Heart right ventricle (tissue), 16 donors: ENCODE measurements at regions not wholly inside any gene's neighbourhood (a gene's known extent, or its start where the extent isn't known, plus 50 kb on each side); places are given as distances from the start of the nearest gene placed in this dataset.

Experiments
- ATAC-seq, 8 donors: fragments of 200-7000 bp; cut with Tn5 transposase; one replicate each; pipeline ENCODE4 v1.9.1; 2020; ENCODE audit warnings: mild to moderate bottlenecking in 8 of 8, moderate library complexity in 8 of 8, moderate number of reproducible peaks in 1 of 8
- DNase-seq, 2 donors: peaks; one replicate each; pipeline ENCODE4 v3.0.0-alpha.2; 2020
- H3K27ac ChIP-seq, 10 donors: fragments of 200-600 bp; sonication (generic) in 2 of 10; one replicate each; pipeline versions ENCODE4 v1.5.0 to v1.8.0; 2020 to 2022; ENCODE audit warnings: mild to moderate bottlenecking in 3 of 10
- H3K27me3 ChIP-seq, 7 donors: fragments of 200-600 bp; one replicate each; pipeline ENCODE4 v1.8.0; 2021 to 2022; ENCODE audit warnings: mild to moderate bottlenecking in 2 of 7
- H3K36me3 ChIP-seq, 9 donors: fragments of 200-600 bp; sonication (generic) in 1 of 9; one replicate each; pipeline versions ENCODE4 v1.5.0 to v1.8.0; 2020 to 2022; ENCODE audit warnings: mild to moderate bottlenecking in 2 of 9
- H3K4me1 ChIP-seq, 9 donors: fragments of 200-600 bp; sonication (generic) in 1 of 9; one replicate each; pipeline versions ENCODE4 v1.5.0 to v1.8.0; 2020 to 2022; ENCODE audit warnings: mild to moderate bottlenecking in 4 of 9
- H3K4me3 ChIP-seq, 10 donors: fragments of 200-600 bp; sonication (generic) in 2 of 10; one replicate each; pipeline versions ENCODE4 v1.5.0 to v1.8.0; 2020 to 2022; ENCODE audit warnings: mild to moderate bottlenecking in 7 of 10, moderate library complexity in 2 of 10
- H3K9me3 ChIP-seq, 11 donors: fragments of 200-600 bp in 10 of 11; sonication (generic) in 2 of 11; one replicate each; pipeline versions ENCODE4 v1.5.0 to v1.8.0; 2013 to 2022; ENCODE audit warnings: mild to moderate bottlenecking in 2 of 11, control low read depth in 1 of 11, moderate library complexity in 1 of 11
- CTCF ChIP-seq, 9 donors: fragments of 200-600 bp; sonication (generic) in 2 of 9; IDR thresholded peaks; one replicate each; pipeline versions ENCODE4 v1.5.0 to v1.8.0; 2021 to 2022; ENCODE audit warnings: antibody characterized with exemption in 9 of 9, mild to moderate bottlenecking in 5 of 9, moderate library complexity in 1 of 9
- WGBS, 2 donors: extraction: QIAGEN DNeasy Blood & Tissue Kit; methylation state at CpG; one replicate each; pipeline ENCODE4 v1.1.7; 2013; ENCODE audit warnings: inconsistent platforms in 1 of 2; 5-methylcytosine and 5-hydroxymethylcytosine counted together
- intact Hi-C, 10 donors: fragments of 100-400 bp; cut with DNase I; formaldehyde crosslinking; loops; one replicate each; pipeline versions ENCODE4 v1.11.1 to v1.14.2; 2022
- donor health status: Arrhythmogenic right ventricular cardiomyopathy.
- donor health status: ischemic (EF 13 %, LVEDD 7.1; RV severe dilation, severe dysfunction).
- donor health status: healthy with polysubstance abuse.
- donor health status: DM: no; HTN: yes; CAD: no.
- donor health status: DM: no; HTN: no; CAD: no.
- donor health status: ischemic (EF 25% LVEDD 6.9; RV normal size, moderate dysfunction).
- donor health status: ischemic (EF 25% LVEDD 5.7; RV mildly dilated, moderate dysfunction).
- donor health status: healthy.
- donor health status: DM: yes; HTN: yes; CAD: no.
- donor health status: Ischemic cardiomyopathy.
- donor health status: ischemic (EF 35%, LVEDD 5.7; RV mildly dilated, moderate dysfunction).
- donor health status: nonischemic (EF 11% LVEDD 7.7; RV severe dilation, severe dysfunction).
- donor health status: DM: yes; HTN: yes; CAD: no.
- donor health status: PGD.
- donor health status: ischemic (EF 29% LVEDD 5.4; RV normal size, mild dysfunction).
- donor health status: nonischemic (EF 23%, LVEDD 6.1; RV moderate dilation, normal function).

GRCh38 chr3:27960133-27960532 is 238.0 kb upstream of the EOMES start:
- Histone ChIP-seq H3K9me3 (peaks cover 0 to 8% (median 0%) of the 10 kb centered on the region in 11 donors), H3K36me3 (no peaks in the 10 kb centered on the region), H3K27me3 (peaks cover 0 to 5% (median 0%) of the 10 kb centered on the region in 7 donors), H3K27ac (no peak overlapping the region), H3K4me1 (no peaks in the 10 kb centered on the region), H3K4me3 (no peak overlapping the region)
- no peak for TF ChIP-seq CTCF (IDR thresholded peaks at IDR 0.05)
- no peak for ATAC-seq
- 69 to 84% methylated on average over 2 of the region's 2 CpGs for WGBS, 2 donors
- DNase-seq: no peak
- intact Hi-C loops: no loop called here

DNA sequence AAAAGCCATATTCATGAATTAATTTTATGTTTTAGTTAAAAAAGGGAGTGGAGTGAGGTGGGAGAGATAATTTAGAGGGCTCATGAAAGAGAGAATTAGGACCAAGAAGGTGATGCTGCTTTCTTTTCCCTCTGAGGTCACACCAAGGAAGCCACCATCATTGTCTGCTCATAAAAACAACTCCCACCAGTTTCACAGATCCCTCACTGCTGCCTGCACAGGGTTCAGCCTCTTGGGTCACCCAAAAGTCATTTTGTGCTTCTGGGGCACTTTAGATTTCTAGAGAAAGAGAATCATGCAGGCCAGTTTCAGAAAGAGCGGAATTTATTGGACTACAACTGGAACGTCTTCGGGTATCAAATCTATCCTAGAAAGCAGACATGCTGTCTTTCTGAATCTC is 241.4 kb upstream of the EOMES start:
- H3K27ac ChIP-seq: no peak overlapping the region
- H3K4me3 ChIP-seq: no peak overlapping the region
- no peak for TF ChIP-seq CTCF (IDR thresholded peaks at IDR 0.05)
- ATAC-seq (no peak), DNase-seq (no peak)
- no peaks in the 10 kb centered on the region for H3K9me3 ChIP-seq
- H3K4me1 ChIP-seq: no peaks in the 10 kb centered on the region
- intact Hi-C loops: no loop called here
- H3K27me3 ChIP-seq: peaks cover 0 to 5% (median 0%) of the 10 kb centered on the region in 7 donors
- WGBS, 2 donors: 90 to 97% methylated on average over 3 of the region's 3 CpGs
- H3K36me3 ChIP-seq: no peaks in the 10 kb centered on the region

DNA sequence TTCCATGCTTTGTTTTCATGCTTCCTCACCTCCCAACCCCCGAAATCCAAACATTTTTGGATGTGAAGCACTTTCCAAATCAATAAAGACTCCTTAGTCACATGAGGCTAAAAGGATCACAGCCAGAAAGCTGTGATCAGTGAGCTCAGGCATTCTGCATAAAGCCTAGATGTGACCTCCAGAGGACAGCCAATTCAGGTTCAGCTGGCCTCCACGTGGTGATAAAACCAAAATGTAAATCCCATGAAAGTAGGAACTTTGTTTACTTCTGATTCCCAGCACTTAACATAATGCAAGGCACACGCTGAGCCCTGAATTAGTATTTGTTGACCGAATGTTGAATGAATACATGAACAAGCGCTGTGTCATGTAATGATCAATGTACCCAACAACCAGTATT is 249.5 kb upstream of the EOMES start:
- H3K27ac ChIP-seq: no peak overlapping the region

DNA sequence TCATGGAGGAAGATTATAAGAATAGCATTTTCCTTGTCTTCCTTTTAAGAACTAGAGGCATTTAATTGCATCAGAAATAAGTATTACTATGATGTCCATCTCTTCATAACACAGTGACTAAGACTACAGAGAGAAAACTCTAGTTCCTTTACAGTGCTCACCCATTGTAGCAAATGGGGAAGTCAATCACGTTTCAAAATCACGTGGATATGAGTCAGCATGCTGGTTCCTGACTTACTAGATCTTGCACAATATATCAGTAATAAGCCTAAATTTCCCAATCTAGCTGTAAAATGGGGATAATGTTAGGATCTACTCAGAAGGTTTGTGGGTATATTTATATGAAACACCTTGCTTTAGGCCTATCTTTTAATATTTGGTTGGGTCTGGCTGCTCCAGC is 254.8 kb upstream of the EOMES start:
- Histone ChIP-seq H3K4me3 (no peak overlapping the region), H3K27me3 (no peaks in the 10 kb centered on the region), H3K9me3 (no peaks in the 10 kb centered on the region), H3K27ac (peak overlapping the region in 1 of 10 donors; percentile 37), H3K36me3 (no peaks in the 10 kb centered on the region), H3K4me1 (peaks cover 0 to 10% (median 0%) of the 10 kb centered on the region in 9 donors)
- ATAC-seq: peak in 1 of 8 donors; percentile 48
- intact Hi-C loops: no loop called here
- no peak for DNase-seq
- no peak for TF ChIP-seq CTCF (IDR thresholded peaks at IDR 0.05)
- 55 to 68% methylated on average over 2 of the region's 2 CpGs for WGBS, 2 donors

More for the DNA sequence above, 249.5 kb upstream of the EOMES start:
- H3K27me3 ChIP-seq: no peaks in the 10 kb centered on the region
- no peak for TF ChIP-seq CTCF (IDR thresholded peaks at IDR 0.05)
- H3K4me1 ChIP-seq: peaks cover 0 to 1% (median 0%) of the 10 kb centered on the region in 9 donors
- DNase-seq (no peak), ATAC-seq (no peak)
- H3K36me3 ChIP-seq: no peaks in the 10 kb centered on the region
- intact Hi-C loops: no loop called here
- 56% methylated on average over 5 of the region's 5 CpGs for WGBS, 2 donors
- H3K4me3 ChIP-seq: no peak overlapping the region
- no peaks in the 10 kb centered on the region for H3K9me3 ChIP-seq
